ENCODE measurements at regions not wholly inside any gene's neighbourhood (a gene's known extent, or its start where the extent isn't known, plus 50 kb on each side); places are given as distances from the start of the nearest gene placed in this dataset.

DNA sequence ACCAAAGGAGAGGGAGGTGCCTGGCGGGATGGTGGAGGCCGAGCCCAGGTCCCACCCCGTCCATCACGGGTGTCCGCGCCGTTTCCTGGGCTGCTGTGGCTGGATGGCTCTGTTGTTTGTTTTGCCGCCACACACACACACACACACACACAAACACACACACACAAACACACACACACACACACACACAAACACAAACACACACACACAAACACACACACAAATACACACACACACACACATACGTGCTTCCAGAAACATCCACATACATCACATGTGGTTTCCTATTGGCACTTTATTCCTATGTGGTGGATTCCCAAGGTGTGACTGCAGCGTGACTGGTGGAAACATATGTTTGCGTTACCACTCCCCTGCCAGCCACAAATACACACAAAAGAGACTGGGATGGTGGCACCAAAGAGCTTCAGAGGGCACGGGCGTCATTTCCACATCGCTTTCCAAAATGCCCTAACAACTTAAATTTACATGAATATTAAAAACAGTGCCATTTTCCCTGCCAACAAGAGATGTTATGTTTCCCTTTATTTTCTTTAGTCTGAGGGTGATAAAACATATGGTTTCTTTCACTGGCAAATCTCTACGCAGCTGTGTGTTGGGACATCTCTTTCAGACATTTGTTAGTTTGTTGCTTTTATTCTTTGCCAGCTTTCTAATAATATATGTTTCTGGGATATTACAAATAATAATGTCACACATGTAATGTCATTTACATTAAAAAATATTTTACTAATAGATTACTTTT is 356.8 kb downstream of the BRD1 start:
- TF ChIP-seq, protein P1, sequence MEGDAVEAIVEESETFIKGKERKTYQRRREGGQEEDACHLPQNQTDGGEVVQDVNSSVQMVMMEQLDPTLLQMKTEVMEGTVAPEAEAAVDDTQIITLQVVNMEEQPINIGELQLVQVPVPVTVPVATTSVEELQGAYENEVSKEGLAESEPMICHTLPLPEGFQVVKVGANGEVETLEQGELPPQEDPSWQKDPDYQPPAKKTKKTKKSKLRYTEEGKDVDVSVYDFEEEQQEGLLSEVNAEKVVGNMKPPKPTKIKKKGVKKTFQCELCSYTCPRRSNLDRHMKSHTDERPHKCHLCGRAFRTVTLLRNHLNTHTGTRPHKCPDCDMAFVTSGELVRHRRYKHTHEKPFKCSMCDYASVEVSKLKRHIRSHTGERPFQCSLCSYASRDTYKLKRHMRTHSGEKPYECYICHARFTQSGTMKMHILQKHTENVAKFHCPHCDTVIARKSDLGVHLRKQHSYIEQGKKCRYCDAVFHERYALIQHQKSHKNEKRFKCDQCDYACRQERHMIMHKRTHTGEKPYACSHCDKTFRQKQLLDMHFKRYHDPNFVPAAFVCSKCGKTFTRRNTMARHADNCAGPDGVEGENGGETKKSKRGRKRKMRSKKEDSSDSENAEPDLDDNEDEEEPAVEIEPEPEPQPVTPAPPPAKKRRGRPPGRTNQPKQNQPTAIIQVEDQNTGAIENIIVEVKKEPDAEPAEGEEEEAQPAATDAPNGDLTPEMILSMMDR (IDR thresholded peaks at IDR 0.05; ENCODE audit: insufficient read depth, low read length, poor library complexity, severe bottlenecking) = no peak
- no peak for TF ChIP-seq EZH2phosphoT487 (conservative IDR thresholded peaks at IDR 0.05; ENCODE audit: low read length)
